ENCODE measurements at regions not wholly inside any gene's neighbourhood (a gene's known extent, or its start where the extent isn't known, plus 50 kb on each side); places are given as distances from the start of the nearest gene placed in this dataset.
"Not testable (repeated sequence)": the region's sequence is repeated elsewhere in the genome, so short reads cannot be mapped to it uniquely, and the experiment has no call there.

DNA sequence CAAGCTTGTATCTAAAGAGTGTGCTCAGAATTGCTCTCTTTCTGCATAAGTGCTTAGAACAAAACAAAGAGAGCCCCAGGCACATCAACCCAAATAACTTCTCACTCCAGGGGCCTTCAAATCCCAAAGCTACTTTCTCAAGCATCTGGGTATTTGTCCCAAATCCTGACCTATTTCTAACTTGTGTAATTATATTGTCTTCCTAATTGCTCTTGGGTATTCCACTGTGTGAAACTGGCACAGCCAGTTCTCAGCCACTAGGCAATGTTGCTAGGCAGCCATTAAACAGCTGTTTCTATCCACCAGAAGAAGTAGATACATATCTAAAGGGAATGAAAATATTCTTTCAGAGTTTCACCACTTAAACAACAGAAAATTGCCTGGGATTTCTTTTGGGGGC is 198.8 kb downstream of the PRELID2 start:
- no peak for DNase-seq (ENCODE audit: extremely low spot score, unreplicated experiment)
- Mint-ChIP-seq H3K9me3 (peaks cover 5% of the 10 kb centered on the region), H3K4me1 (ENCODE audit: unreplicated experiment) (peaks cover 14% of the 10 kb centered on the region), H3K27ac (no peak overlapping the region), H3K4me3 (no peak overlapping the region), H3K36me3 (no peaks in the 10 kb centered on the region), H3K27me3 (peaks cover 3% of the 10 kb centered on the region)
- TF ChIP-seq, protein P1, sequence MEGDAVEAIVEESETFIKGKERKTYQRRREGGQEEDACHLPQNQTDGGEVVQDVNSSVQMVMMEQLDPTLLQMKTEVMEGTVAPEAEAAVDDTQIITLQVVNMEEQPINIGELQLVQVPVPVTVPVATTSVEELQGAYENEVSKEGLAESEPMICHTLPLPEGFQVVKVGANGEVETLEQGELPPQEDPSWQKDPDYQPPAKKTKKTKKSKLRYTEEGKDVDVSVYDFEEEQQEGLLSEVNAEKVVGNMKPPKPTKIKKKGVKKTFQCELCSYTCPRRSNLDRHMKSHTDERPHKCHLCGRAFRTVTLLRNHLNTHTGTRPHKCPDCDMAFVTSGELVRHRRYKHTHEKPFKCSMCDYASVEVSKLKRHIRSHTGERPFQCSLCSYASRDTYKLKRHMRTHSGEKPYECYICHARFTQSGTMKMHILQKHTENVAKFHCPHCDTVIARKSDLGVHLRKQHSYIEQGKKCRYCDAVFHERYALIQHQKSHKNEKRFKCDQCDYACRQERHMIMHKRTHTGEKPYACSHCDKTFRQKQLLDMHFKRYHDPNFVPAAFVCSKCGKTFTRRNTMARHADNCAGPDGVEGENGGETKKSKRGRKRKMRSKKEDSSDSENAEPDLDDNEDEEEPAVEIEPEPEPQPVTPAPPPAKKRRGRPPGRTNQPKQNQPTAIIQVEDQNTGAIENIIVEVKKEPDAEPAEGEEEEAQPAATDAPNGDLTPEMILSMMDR (conservative IDR thresholded peaks at IDR 0.05) = no peak

DNA sequence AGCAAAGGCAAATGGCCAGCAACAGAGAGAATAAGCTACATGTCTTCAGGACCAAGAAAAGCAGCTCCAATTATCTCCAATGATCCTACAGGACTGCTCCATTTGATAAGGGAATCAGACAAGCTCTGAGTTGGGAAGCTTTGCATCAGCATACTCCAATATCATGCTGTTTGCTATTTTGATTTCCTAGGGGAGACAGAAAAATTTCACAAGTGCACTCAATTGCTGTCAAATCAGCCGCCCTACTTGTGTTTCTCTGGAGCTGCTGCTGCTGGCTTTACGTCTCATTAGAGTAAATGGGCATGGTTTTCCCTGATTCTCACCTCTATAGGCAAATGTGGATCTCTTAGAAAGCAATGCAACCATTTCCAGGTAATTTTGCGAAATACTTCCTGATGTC is 201.7 kb downstream of the PRELID2 start:
- Mint-ChIP-seq H3K9me3 (peaks cover 5% of the 10 kb centered on the region), H3K36me3 (no peaks in the 10 kb centered on the region), H3K4me3 (no peak overlapping the region), H3K27me3 (peaks cover 3% of the 10 kb centered on the region), H3K27ac (no peak overlapping the region), H3K4me1 (ENCODE audit: unreplicated experiment) (peaks cover 14% of the 10 kb centered on the region)
- TF ChIP-seq, protein P1 (conservative IDR thresholded peaks at IDR 0.05) = no peak
- DNase-seq (ENCODE audit: extremely low spot score, unreplicated experiment) = no peak

DNA sequence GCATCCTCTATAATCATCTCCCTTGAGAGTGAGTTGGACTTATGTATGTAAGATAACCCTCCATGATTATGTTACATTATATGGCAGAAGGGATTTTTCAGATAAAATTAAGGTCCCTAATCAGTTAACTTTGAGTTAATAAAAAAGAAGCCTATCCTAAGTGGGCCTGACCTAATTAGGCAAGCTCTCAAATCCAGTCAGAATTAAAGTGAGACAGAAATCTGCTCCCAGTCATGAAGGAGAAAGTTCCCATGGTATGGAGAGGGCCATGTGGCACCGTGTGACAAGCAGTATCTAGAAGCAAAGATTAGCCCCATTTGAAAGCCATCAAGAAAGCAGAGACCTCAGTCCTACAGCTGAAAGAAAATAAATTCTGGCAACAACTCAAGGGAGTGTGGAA is 202.4 kb downstream of the PRELID2 start:
- TF ChIP-seq, protein P1 (conservative IDR thresholded peaks at IDR 0.05) = no peak
- H3K27me3 Mint-ChIP-seq = peaks cover 3% of the 10 kb centered on the region
- no peaks in the 10 kb centered on the region for H3K36me3 Mint-ChIP-seq
- peaks cover 5% of the 10 kb centered on the region for H3K9me3 Mint-ChIP-seq
- DNase-seq (ENCODE audit: extremely low spot score, unreplicated experiment) = no peak
- H3K4me1 Mint-ChIP-seq (ENCODE audit: unreplicated experiment) = peaks cover 14% of the 10 kb centered on the region
- H3K27ac Mint-ChIP-seq = no peak overlapping the region
- no peak overlapping the region for H3K4me3 Mint-ChIP-seq

DNA sequence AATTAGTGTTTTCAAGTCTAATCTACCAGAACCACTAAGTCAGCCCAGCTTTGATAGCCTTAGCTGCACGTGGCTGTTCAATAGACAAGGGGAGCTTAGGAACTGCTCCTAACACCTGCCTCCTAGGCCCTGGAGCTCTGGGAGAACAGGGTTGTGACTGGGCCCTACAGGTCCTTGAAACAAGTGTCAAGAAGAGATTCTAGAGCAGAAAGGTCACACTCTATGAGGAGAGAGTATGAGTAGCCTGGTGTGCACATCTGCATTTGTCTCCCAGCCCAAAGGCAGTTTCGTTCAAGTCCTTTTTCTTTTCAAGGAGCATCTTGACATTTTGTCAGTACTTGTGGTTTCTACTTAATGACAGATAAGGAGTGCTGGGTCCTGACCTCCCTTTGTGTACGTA is 206.1 kb downstream of the PRELID2 start:
- no peaks in the 10 kb centered on the region for H3K36me3 Mint-ChIP-seq
- peaks cover 1% of the 10 kb centered on the region for H3K4me1 Mint-ChIP-seq (ENCODE audit: unreplicated experiment)
- no peak overlapping the region for H3K27ac Mint-ChIP-seq
- no peak for DNase-seq (ENCODE audit: extremely low spot score, unreplicated experiment)
- TF ChIP-seq, protein P1 (conservative IDR thresholded peaks at IDR 0.05) = no peak
- no peaks in the 10 kb centered on the region for H3K27me3 Mint-ChIP-seq
- H3K4me3 Mint-ChIP-seq = no peak overlapping the region
- no peaks in the 10 kb centered on the region for H3K9me3 Mint-ChIP-seq

DNA sequence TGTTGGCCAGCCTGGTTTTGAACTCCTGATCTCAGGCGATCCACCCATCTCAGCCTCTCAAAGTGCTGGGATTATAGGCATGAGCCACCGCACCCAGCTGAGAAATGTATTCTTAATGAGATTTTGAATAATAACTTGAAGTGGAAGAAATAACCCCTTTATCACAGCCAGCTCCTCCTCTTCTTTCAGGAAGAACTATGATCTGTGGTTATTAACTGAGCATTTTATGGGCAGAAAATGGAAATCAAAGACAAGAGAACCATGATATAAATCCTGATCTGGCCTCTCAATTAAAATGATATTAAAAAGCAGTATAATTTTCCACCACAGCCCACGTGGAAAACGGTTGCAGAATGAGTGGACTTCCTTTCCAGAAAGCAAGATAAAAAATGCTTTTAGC is 206.6 kb downstream of the PRELID2 start:
- Mint-ChIP-seq H3K4me1 (ENCODE audit: unreplicated experiment) (no peaks in the 10 kb centered on the region), H3K27ac (no peak overlapping the region), H3K9me3 (no peaks in the 10 kb centered on the region), H3K36me3 (no peaks in the 10 kb centered on the region), H3K27me3 (no peaks in the 10 kb centered on the region), H3K4me3 (no peak overlapping the region)
- DNase-seq (ENCODE audit: extremely low spot score, unreplicated experiment) = no peak
- TF ChIP-seq, protein P1 (conservative IDR thresholded peaks at IDR 0.05) = no peak

DNA sequence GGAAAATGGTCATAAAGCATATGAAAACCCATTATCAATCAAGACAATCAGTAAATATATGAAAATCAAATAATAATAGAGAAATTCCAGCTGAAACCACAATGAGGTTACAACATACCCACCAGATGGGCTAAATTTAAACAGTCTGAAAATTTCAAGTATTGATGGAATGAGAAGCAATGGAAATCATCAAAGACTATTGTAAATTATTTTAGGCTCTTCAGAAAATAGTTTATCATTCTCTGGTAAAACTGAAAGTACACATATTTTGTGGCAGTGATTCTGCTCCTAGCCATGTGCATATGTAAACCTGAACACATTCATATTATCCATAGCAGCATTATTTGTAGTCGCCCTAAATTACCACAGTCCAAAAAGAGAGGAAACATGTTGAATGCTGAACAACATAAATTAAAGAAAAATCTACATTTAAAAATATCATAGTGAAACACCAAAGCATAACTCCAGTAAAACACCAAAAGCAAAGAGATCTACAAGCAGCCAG is 215.3 kb downstream of the PRELID2 start:
- H3K4me1 Mint-ChIP-seq (ENCODE audit: unreplicated experiment) = no peaks in the 10 kb centered on the region
- no peaks in the 10 kb centered on the region for H3K36me3 Mint-ChIP-seq
- TF ChIP-seq, protein P1 (conservative IDR thresholded peaks at IDR 0.05) = no peak
- H3K27me3 Mint-ChIP-seq = no peaks in the 10 kb centered on the region
- no peak overlapping the region for H3K4me3 Mint-ChIP-seq
- H3K9me3 Mint-ChIP-seq = peaks cover 5% of the 10 kb centered on the region
- no peak for DNase-seq (ENCODE audit: extremely low spot score, unreplicated experiment)
- H3K27ac Mint-ChIP-seq = no peak overlapping the region

DNA sequence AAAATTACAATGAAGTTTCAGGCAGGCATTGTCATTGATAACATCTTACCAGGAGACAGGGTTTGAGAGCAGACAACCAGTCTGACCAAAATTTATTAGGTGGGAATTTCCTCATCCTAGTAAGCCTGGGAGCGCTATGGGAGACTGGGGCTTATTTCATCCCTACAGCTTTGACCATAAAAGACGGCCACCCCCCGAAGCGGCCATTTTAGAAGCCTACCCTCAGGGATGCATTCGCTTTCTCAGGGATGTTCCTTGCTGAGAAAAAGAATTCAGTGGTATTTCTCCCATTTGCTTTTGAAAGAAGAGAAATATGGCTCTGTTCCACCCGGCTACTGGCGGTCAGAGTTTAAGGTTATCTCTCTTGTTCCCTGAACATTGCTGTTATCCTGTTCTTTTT is 218.4 kb downstream of the PRELID2 start:
- H3K27ac Mint-ChIP-seq; H3K4me1 Mint-ChIP-seq (ENCODE audit: unreplicated experiment); H3K9me3 Mint-ChIP-seq; H3K27me3 Mint-ChIP-seq; DNase-seq (ENCODE audit: extremely low spot score, unreplicated experiment); H3K36me3 Mint-ChIP-seq; H3K4me3 Mint-ChIP-seq: not testable (repeated sequence)
